ENCODE measurements at regions not wholly inside any gene's neighbourhood (a gene's known extent, or its start where the extent isn't known, plus 50 kb on each side); places are given as distances from the start of the nearest gene placed in this dataset.

DNA sequence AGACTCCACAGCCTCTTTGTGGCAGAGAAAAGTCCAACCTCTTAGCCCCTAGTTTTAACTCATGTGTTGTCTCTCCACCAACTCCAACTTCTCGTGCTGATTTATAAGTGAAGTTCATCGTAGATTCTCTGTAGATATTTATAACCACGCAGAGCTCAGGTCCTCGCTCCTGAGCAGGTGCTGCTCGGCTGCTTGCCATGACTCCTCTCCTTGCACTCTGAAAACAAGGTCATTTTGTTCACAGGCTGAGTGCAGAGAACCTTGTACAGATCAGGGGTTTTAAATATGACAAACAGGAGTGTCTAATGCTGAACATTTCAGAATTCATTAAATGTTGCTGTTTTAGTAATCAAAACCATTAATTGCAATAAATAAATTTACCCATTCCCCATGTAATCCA is 330.8 kb upstream of the GYPC start:
- TF ChIP-seq, protein P1, sequence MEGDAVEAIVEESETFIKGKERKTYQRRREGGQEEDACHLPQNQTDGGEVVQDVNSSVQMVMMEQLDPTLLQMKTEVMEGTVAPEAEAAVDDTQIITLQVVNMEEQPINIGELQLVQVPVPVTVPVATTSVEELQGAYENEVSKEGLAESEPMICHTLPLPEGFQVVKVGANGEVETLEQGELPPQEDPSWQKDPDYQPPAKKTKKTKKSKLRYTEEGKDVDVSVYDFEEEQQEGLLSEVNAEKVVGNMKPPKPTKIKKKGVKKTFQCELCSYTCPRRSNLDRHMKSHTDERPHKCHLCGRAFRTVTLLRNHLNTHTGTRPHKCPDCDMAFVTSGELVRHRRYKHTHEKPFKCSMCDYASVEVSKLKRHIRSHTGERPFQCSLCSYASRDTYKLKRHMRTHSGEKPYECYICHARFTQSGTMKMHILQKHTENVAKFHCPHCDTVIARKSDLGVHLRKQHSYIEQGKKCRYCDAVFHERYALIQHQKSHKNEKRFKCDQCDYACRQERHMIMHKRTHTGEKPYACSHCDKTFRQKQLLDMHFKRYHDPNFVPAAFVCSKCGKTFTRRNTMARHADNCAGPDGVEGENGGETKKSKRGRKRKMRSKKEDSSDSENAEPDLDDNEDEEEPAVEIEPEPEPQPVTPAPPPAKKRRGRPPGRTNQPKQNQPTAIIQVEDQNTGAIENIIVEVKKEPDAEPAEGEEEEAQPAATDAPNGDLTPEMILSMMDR (conservative IDR thresholded peaks at IDR 0.05; ENCODE audit: low read depth, low read length) = no peak
- no peak for TF ChIP-seq EZH2 (IDR thresholded peaks at IDR 0.05; ENCODE audit: low read length, unreplicated experiment)
- TF ChIP-seq EZH2phosphoT487 (IDR thresholded peaks at IDR 0.05; ENCODE audit: borderline replicate concordance, low read length) = no peak
